ENCODE measurements at regions not wholly inside any gene's neighbourhood (a gene's known extent, or its start where the extent isn't known, plus 50 kb on each side); places are given as distances from the start of the nearest gene placed in this dataset.

DNA sequence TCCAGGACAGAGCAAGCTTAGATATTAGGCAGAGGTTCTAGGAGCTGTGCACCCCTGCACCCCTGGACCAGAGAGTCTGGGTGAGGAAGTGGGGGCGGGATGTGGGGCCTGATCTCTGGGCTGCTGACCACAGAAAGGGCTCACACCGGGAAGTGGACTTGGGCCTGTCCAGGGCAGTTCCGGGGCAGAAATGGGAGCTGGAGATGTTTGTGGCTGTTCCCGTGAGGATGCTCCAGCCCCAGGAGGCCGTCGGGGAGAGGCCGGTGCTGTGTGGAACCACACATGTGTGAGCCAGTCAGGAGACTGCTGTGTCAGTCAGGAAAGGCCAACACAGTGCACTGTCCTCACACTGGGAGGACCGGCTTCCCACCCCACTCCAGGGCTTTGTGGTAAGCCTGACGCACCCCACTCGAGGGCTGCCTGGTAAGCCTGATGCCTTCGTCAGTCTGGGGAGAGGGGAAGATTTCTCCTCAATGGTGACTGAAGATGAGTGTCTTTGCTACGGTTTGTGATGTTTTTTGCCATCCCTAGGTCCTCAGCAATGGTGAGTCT, 741.0 kb downstream of the BRD1 start:
- no peak for TF ChIP-seq EZH2phosphoT487 (conservative IDR thresholded peaks at IDR 0.05; ENCODE audit: low read length)
- TF ChIP-seq, protein P1, sequence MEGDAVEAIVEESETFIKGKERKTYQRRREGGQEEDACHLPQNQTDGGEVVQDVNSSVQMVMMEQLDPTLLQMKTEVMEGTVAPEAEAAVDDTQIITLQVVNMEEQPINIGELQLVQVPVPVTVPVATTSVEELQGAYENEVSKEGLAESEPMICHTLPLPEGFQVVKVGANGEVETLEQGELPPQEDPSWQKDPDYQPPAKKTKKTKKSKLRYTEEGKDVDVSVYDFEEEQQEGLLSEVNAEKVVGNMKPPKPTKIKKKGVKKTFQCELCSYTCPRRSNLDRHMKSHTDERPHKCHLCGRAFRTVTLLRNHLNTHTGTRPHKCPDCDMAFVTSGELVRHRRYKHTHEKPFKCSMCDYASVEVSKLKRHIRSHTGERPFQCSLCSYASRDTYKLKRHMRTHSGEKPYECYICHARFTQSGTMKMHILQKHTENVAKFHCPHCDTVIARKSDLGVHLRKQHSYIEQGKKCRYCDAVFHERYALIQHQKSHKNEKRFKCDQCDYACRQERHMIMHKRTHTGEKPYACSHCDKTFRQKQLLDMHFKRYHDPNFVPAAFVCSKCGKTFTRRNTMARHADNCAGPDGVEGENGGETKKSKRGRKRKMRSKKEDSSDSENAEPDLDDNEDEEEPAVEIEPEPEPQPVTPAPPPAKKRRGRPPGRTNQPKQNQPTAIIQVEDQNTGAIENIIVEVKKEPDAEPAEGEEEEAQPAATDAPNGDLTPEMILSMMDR (IDR thresholded peaks at IDR 0.05; ENCODE audit: insufficient read depth, low read length, poor library complexity, severe bottlenecking) = no peak
